ENCODE measurements at regions not wholly inside any gene's neighbourhood (a gene's known extent, or its start where the extent isn't known, plus 50 kb on each side); places are given as distances from the start of the nearest gene placed in this dataset.

DNA sequence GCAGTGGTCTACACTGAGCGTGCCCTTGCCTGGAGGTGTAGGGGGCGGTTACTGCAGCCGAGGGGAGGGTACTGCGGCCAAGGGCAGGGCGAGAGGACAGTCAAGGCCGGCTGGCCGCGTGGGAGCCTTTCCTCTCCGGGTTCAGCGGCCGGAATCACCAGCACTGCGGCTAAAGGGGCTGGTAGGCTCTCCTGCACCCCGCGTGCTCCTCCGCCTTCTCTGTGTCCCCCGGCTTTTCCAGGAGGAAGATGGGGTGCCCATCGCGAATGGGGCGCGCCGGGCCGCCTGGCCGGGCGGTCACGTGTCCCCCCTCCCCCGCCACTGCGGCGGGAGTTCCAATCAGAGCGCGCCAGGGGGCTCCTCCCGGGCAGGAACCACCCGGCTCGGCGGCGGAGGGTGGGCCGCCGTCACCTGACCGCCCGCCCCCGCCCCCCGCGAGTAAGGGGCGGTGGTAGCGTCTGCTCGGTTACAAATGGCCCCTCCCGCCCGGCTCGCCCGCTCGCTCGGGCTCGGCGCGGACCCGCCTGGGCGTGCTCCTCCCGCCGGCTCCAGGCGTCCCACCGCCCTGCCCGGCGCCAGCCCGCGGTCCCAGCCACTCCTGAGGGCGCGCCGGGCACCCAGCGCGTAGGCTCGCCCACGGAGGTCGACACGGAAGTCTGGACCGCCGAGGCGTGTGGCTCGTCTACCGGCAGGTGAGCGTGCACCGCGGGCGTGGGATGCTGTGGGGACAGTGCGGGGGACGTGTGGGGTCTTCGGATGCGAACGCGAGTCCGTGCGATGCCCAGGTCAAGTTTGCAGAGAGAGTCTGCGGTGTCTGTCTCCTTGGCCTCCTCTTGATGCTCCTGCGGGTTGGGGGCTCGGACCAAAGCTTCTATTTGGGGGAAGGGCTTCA lies 242.6 kb upstream of the TOPAZ1 start:
- TF ChIP-seq, protein P1, sequence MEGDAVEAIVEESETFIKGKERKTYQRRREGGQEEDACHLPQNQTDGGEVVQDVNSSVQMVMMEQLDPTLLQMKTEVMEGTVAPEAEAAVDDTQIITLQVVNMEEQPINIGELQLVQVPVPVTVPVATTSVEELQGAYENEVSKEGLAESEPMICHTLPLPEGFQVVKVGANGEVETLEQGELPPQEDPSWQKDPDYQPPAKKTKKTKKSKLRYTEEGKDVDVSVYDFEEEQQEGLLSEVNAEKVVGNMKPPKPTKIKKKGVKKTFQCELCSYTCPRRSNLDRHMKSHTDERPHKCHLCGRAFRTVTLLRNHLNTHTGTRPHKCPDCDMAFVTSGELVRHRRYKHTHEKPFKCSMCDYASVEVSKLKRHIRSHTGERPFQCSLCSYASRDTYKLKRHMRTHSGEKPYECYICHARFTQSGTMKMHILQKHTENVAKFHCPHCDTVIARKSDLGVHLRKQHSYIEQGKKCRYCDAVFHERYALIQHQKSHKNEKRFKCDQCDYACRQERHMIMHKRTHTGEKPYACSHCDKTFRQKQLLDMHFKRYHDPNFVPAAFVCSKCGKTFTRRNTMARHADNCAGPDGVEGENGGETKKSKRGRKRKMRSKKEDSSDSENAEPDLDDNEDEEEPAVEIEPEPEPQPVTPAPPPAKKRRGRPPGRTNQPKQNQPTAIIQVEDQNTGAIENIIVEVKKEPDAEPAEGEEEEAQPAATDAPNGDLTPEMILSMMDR (IDR thresholded peaks at IDR 0.05; ENCODE audit: poor library complexity) = no peak
- TF ChIP-seq EZH2phosphoT487 (IDR thresholded peaks at IDR 0.05; ENCODE audit: low read depth, severe bottlenecking, unreplicated experiment) (peak; percentile 1), EZH2 (IDR thresholded peaks at IDR 0.05; ENCODE audit: borderline replicate concordance) (no peak)

All from hepatocyte (in vitro differentiated cells).